GM20000 (cell line): ENCODE measurements at regions not wholly inside any gene's neighbourhood (a gene's known extent, or its start where the extent isn't known, plus 50 kb on each side); places are given as distances from the start of the nearest gene placed in this dataset.

Source experiments
- DNase-seq: peaks from one replicate; pipeline ENCODE4 v3.0.0; 2012; ENCODE audit warnings: low spot score
- CTCF ChIP-seq: IDR thresholded peaks from 2 replicates; pipeline ENCODE4 v1.5.1; 2012; ENCODE audit warnings: mild to moderate bottlenecking, control low read depth; ENCODE audit errors: extremely low read depth, missing control alignments

GRCh38 chr9:117541181-117541580 lies 126.3 kb upstream of the ASTN2 start:
- DNase-seq: no peak
- no peak for TF ChIP-seq CTCF

GRCh38 chr9:117535973-117536372 lies 121.1 kb upstream of the ASTN2 start:
- TF ChIP-seq CTCF: no peak
- no peak for DNase-seq

- no peak for DNase-seq
- TF ChIP-seq CTCF: no peak
Measured at GRCh38 chr9:117535434-117535833, 120.6 kb upstream of the ASTN2 start.

GRCh38 chr9:117528225-117528624 lies 113.4 kb upstream of the ASTN2 start:
- DNase-seq: no peak
- no peak for TF ChIP-seq CTCF

- TF ChIP-seq CTCF: no peak
- DNase-seq: no peak
Measured at GRCh38 chr9:117526674-117527073, 111.8 kb upstream of the ASTN2 start.

GRCh38 chr9:117523531-117524153 lies 108.8 kb upstream of the ASTN2 start:
- no peak for TF ChIP-seq CTCF
- DNase-seq: no peak

- no peak for TF ChIP-seq CTCF
- DNase-seq: no peak
Measured at GRCh38 chr9:117521293-117521692, 106.4 kb upstream of the ASTN2 start.
